ENCODE measurements at regions not wholly inside any gene's neighbourhood (a gene's known extent, or its start where the extent isn't known, plus 50 kb on each side); places are given as distances from the start of the nearest gene placed in this dataset.

GRCh38 chr2:173488861-173489260 lies 134.2 kb downstream of the CDCA7 start:
- H3K9me3 ChIP-seq, result no peaks in the 10 kb centered on the region
- TF ChIP-seq POLR2AphosphoS5 (IDR thresholded peaks at IDR 0.05) (no peak), POLR2A (IDR thresholded peaks at IDR 0.05) (no peak)
- TF ChIP-seq, protein P1, sequence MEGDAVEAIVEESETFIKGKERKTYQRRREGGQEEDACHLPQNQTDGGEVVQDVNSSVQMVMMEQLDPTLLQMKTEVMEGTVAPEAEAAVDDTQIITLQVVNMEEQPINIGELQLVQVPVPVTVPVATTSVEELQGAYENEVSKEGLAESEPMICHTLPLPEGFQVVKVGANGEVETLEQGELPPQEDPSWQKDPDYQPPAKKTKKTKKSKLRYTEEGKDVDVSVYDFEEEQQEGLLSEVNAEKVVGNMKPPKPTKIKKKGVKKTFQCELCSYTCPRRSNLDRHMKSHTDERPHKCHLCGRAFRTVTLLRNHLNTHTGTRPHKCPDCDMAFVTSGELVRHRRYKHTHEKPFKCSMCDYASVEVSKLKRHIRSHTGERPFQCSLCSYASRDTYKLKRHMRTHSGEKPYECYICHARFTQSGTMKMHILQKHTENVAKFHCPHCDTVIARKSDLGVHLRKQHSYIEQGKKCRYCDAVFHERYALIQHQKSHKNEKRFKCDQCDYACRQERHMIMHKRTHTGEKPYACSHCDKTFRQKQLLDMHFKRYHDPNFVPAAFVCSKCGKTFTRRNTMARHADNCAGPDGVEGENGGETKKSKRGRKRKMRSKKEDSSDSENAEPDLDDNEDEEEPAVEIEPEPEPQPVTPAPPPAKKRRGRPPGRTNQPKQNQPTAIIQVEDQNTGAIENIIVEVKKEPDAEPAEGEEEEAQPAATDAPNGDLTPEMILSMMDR (IDR thresholded peaks at IDR 0.05), result no peak
- intact Hi-C loops (cut with DNase I), result no loop called here
- no peak overlapping the region for H3K27ac ChIP-seq
- no peak overlapping the region for H3K4me3 ChIP-seq
- no peaks in the 10 kb centered on the region for H3K36me3 ChIP-seq
- H3K4me1 ChIP-seq (replicated peaks), result no peaks in the 10 kb centered on the region
- H3K27me3 ChIP-seq (replicated peaks; ENCODE audit: insufficient read depth), result no peaks in the 10 kb centered on the region
- 37% methylated on average over 1 of the region's 1 CpG for WGBS
- no peak for DNase-seq (ENCODE audit: low spot score)

- Histone ChIP-seq H3K36me3 (no peaks in the 10 kb centered on the region), H3K27ac (no peak overlapping the region), H3K9me3 (no peaks in the 10 kb centered on the region), H3K4me1 (replicated peaks) (no peaks in the 10 kb centered on the region), H3K4me3 (no peak overlapping the region), H3K27me3 (replicated peaks; ENCODE audit: insufficient read depth) (no peaks in the 10 kb centered on the region)
- 85% methylated on average over 4 of the region's 4 CpGs for WGBS
- intact Hi-C loops (cut with DNase I), result no loop called here
- TF ChIP-seq POLR2A (IDR thresholded peaks at IDR 0.05), result no peak
- no peak for TF ChIP-seq POLR2AphosphoS5 (IDR thresholded peaks at IDR 0.05)
- TF ChIP-seq, protein P1 (IDR thresholded peaks at IDR 0.05), result no peak
- DNase-seq (ENCODE audit: low spot score), result no peak
Observed at GRCh38 chr2:173491418-173491817, 136.7 kb downstream of the CDCA7 start.

DNA sequence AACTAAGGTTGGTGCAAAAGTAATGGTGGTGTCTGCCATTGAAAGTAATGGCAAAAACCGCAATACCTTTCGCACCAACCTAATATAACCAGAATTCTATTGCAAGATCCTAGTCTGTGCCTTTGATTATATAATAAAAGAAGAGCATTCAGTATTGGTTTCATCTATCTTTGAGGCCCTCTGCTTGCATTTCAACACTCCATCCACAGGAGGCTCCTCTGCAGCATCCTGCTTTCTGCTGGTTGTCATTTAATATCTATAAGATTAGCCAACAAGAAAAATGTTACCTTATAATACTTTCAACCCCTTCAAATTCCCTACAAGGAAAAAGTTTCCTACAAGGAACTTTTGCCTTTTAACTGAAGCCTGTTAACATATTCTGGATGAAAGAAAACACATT lies 139.2 kb downstream of the CDCA7 start:
- DNase-seq (ENCODE audit: low spot score), result no peak
- no peak for TF ChIP-seq POLR2AphosphoS5 (IDR thresholded peaks at IDR 0.05)
- no peak for TF ChIP-seq POLR2A (IDR thresholded peaks at IDR 0.05)
- TF ChIP-seq, protein P1 (IDR thresholded peaks at IDR 0.05), result no peak
- intact Hi-C loops (cut with DNase I), result no loop called here
- no peaks in the 10 kb centered on the region for H3K27me3 ChIP-seq (replicated peaks; ENCODE audit: insufficient read depth)
- H3K27ac ChIP-seq, result no peak overlapping the region
- no peaks in the 10 kb centered on the region for H3K4me1 ChIP-seq (replicated peaks)
- WGBS, result 98% methylated on average over 2 of the region's 2 CpGs
- H3K9me3 ChIP-seq, result no peaks in the 10 kb centered on the region
- no peak overlapping the region for H3K4me3 ChIP-seq
- no peaks in the 10 kb centered on the region for H3K36me3 ChIP-seq

DNA sequence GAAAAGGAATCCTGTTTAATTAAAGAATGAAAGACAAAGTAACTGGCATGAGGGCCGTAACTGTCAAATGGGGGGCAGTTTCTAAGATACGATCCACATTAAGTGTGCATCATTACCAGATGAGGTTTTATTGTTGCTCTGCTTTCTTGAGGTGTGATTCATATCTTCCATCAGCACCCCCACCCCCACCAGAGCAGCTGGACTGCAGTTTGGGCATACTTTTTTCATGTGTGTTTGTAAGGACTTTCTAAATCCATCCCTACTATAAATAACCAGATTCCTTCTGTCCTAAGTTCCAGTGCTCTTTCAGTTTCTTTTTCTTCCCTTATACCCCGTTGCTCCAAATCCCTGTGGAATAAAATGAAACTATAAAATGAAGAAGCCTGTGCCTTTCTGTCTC lies 142.1 kb downstream of the CDCA7 start:
- no peak for DNase-seq (ENCODE audit: low spot score)
- Histone ChIP-seq H3K27ac (no peak overlapping the region), H3K27me3 (replicated peaks; ENCODE audit: insufficient read depth) (no peaks in the 10 kb centered on the region), H3K4me3 (no peak overlapping the region), H3K9me3 (no peaks in the 10 kb centered on the region), H3K4me1 (replicated peaks) (no peaks in the 10 kb centered on the region), H3K36me3 (no peaks in the 10 kb centered on the region)
- intact Hi-C loops (cut with DNase I), result no loop called here
- no peak for TF ChIP-seq POLR2A (IDR thresholded peaks at IDR 0.05)
- WGBS, result 56% methylated on average over 3 of the region's 3 CpGs

GRCh38 chr2:173500953-173501352 lies 146.3 kb downstream of the CDCA7 start:
- Histone ChIP-seq H3K27me3 (replicated peaks; ENCODE audit: insufficient read depth) (no peaks in the 10 kb centered on the region), H3K4me1 (replicated peaks) (no peaks in the 10 kb centered on the region), H3K4me3 (no peak overlapping the region), H3K36me3 (no peaks in the 10 kb centered on the region), H3K27ac (no peak overlapping the region), H3K9me3 (no peaks in the 10 kb centered on the region)
- intact Hi-C loops (cut with DNase I), result no loop called here
- TF ChIP-seq, protein P1 (IDR thresholded peaks at IDR 0.05), result no peak
- no peak for TF ChIP-seq POLR2A (IDR thresholded peaks at IDR 0.05)
- TF ChIP-seq POLR2AphosphoS5 (IDR thresholded peaks at IDR 0.05), result no peak
- no peak for DNase-seq (ENCODE audit: low spot score)
- 87% methylated on average over 1 of the region's 1 CpG for WGBS

All from prostate gland (tissue), 2 donors.